Heart right ventricle (tissue), 16 donors: ENCODE measurements at regions not wholly inside any gene's neighbourhood (a gene's known extent, or its start where the extent isn't known, plus 50 kb on each side); places are given as distances from the start of the nearest gene placed in this dataset.

Source experiments
- ATAC-seq, 8 donors: fragments of 200-7000 bp; cut with Tn5 transposase; one replicate each; pipeline ENCODE4 v1.9.1; 2020; ENCODE audit warnings: mild to moderate bottlenecking in 8 of 8, moderate library complexity in 8 of 8, moderate number of reproducible peaks in 1 of 8
- DNase-seq, 2 donors: peaks; one replicate each; pipeline ENCODE4 v3.0.0-alpha.2; 2020
- H3K27ac ChIP-seq, 10 donors: fragments of 200-600 bp; sonication (generic) in 2 of 10; one replicate each; pipeline versions ENCODE4 v1.5.0 to v1.8.0; 2020 to 2022; ENCODE audit warnings: mild to moderate bottlenecking in 3 of 10
- H3K27me3 ChIP-seq, 7 donors: fragments of 200-600 bp; one replicate each; pipeline ENCODE4 v1.8.0; 2021 to 2022; ENCODE audit warnings: mild to moderate bottlenecking in 2 of 7
- H3K36me3 ChIP-seq, 9 donors: fragments of 200-600 bp; sonication (generic) in 1 of 9; one replicate each; pipeline versions ENCODE4 v1.5.0 to v1.8.0; 2020 to 2022; ENCODE audit warnings: mild to moderate bottlenecking in 2 of 9
- H3K4me1 ChIP-seq, 9 donors: fragments of 200-600 bp; sonication (generic) in 1 of 9; one replicate each; pipeline versions ENCODE4 v1.5.0 to v1.8.0; 2020 to 2022; ENCODE audit warnings: mild to moderate bottlenecking in 4 of 9
- H3K4me3 ChIP-seq, 10 donors: fragments of 200-600 bp; sonication (generic) in 2 of 10; one replicate each; pipeline versions ENCODE4 v1.5.0 to v1.8.0; 2020 to 2022; ENCODE audit warnings: mild to moderate bottlenecking in 7 of 10, moderate library complexity in 2 of 10
- H3K9me3 ChIP-seq, 11 donors: fragments of 200-600 bp in 10 of 11; sonication (generic) in 2 of 11; one replicate each; pipeline versions ENCODE4 v1.5.0 to v1.8.0; 2013 to 2022; ENCODE audit warnings: mild to moderate bottlenecking in 2 of 11, control low read depth in 1 of 11, moderate library complexity in 1 of 11
- CTCF ChIP-seq, 9 donors: fragments of 200-600 bp; sonication (generic) in 2 of 9; IDR thresholded peaks; one replicate each; pipeline versions ENCODE4 v1.5.0 to v1.8.0; 2021 to 2022; ENCODE audit warnings: antibody characterized with exemption in 9 of 9, mild to moderate bottlenecking in 5 of 9, moderate library complexity in 1 of 9
- WGBS, 2 donors: extraction: QIAGEN DNeasy Blood & Tissue Kit; methylation state at CpG; one replicate each; pipeline ENCODE4 v1.1.7; 2013; ENCODE audit warnings: inconsistent platforms in 1 of 2; 5-methylcytosine and 5-hydroxymethylcytosine counted together
- intact Hi-C, 10 donors: fragments of 100-400 bp; cut with DNase I; formaldehyde crosslinking; loops; one replicate each; pipeline versions ENCODE4 v1.11.1 to v1.14.2; 2022
- donor health status: Arrhythmogenic right ventricular cardiomyopathy.
- donor health status: ischemic (EF 13 %, LVEDD 7.1; RV severe dilation, severe dysfunction).
- donor health status: healthy with polysubstance abuse.
- donor health status: DM: no; HTN: yes; CAD: no.
- donor health status: DM: no; HTN: no; CAD: no.
- donor health status: ischemic (EF 25% LVEDD 6.9; RV normal size, moderate dysfunction).
- donor health status: ischemic (EF 25% LVEDD 5.7; RV mildly dilated, moderate dysfunction).
- donor health status: healthy.
- donor health status: DM: yes; HTN: yes; CAD: no.
- donor health status: Ischemic cardiomyopathy.
- donor health status: ischemic (EF 35%, LVEDD 5.7; RV mildly dilated, moderate dysfunction).
- donor health status: nonischemic (EF 11% LVEDD 7.7; RV severe dilation, severe dysfunction).
- donor health status: DM: yes; HTN: yes; CAD: no.
- donor health status: PGD.
- donor health status: ischemic (EF 29% LVEDD 5.4; RV normal size, mild dysfunction).
- donor health status: nonischemic (EF 23%, LVEDD 6.1; RV moderate dilation, normal function).

- Histone ChIP-seq H3K4me3 (no peak overlapping the region), H3K27ac (no peak overlapping the region), H3K36me3 (no peaks in the 10 kb centered on the region), H3K27me3 (no peaks in the 10 kb centered on the region), H3K4me1 (peaks cover 0 to 33% (median 22%) of the 10 kb centered on the region in 9 donors), H3K9me3 (peaks cover 0 to 26% (median 13%) of the 10 kb centered on the region in 11 donors)
- intact Hi-C loops = no loop called here
- DNase-seq (no peak), ATAC-seq (no peak)
- no peak for TF ChIP-seq CTCF (IDR thresholded peaks at IDR 0.05)
These were observed 74.9 kb upstream of the ZNF280D start for GRCh38 chr15:56808160-56808559.

- peak overlapping the region in 6 of 10 donors; percentile 11 to 44 (median 32) for H3K4me3 ChIP-seq
- no peaks in the 10 kb centered on the region for H3K36me3 ChIP-seq
- no peak for TF ChIP-seq CTCF (IDR thresholded peaks at IDR 0.05)
- peaks cover 0 to 16% (median 4%) of the 10 kb centered on the region in 9 donors for H3K4me1 ChIP-seq
- WGBS, 2 donors = 64 to 88% methylated on average over 2 of the region's 2 CpGs
- ATAC-seq (peak in 2 of 8 donors; percentile 47 to 48), DNase-seq (no peak)
- peak overlapping the region in 2 of 10 donors; percentile 36 to 48 for H3K27ac ChIP-seq
- H3K27me3 ChIP-seq = no peaks in the 10 kb centered on the region
- intact Hi-C loops = no loop called here
- H3K9me3 ChIP-seq = peaks cover 0 to 26% (median 13%) of the 10 kb centered on the region in 11 donors
These were observed 72.8 kb upstream of the ZNF280D start for GRCh38 chr15:56806148-56806536.

GRCh38 chr15:56805466-56806147 is 72.3 kb upstream of the ZNF280D start:
- DNase-seq (peak in 1 of 2 donors; percentile 18), ATAC-seq (peak in 7 of 8 donors; percentile 65 to 86 (median 79))
- Histone ChIP-seq H3K9me3 (peaks cover 0 to 26% (median 13%) of the 10 kb centered on the region in 11 donors), H3K4me3 (peak overlapping the region in 6 of 10 donors; percentile 11 to 44 (median 32)), H3K27ac (peak overlapping the region in 2 of 10 donors; percentile 36 to 48), H3K27me3 (no peaks in the 10 kb centered on the region), H3K4me1 (peaks cover 0 to 16% (median 4%) of the 10 kb centered on the region in 9 donors), H3K36me3 (no peaks in the 10 kb centered on the region)
- TF ChIP-seq CTCF (IDR thresholded peaks at IDR 0.05) = no peak
- 51 to 67% methylated on average over 9 of the region's 9 CpGs for WGBS, 2 donors
- intact Hi-C loops = no loop called here

GRCh38 chr15:56804938-56805337 is 71.6 kb upstream of the ZNF280D start:
- ATAC-seq (no peak), DNase-seq (no peak)
- peak in 3 of 9 donors; percentile 12 to 31 (median 16) for TF ChIP-seq CTCF (IDR thresholded peaks at IDR 0.05)
- H3K4me3 ChIP-seq = peak overlapping the region in 3 of 10 donors; percentile 30 to 40 (median 34)
- H3K9me3 ChIP-seq = peaks cover 0 to 25% (median 13%) of the 10 kb centered on the region in 11 donors
- 69 to 77% methylated on average over 3 of the region's 3 CpGs for WGBS, 2 donors
- intact Hi-C loops = no loop called here
- H3K36me3 ChIP-seq = no peaks in the 10 kb centered on the region
- no peak overlapping the region for H3K27ac ChIP-seq
- peaks cover 0 to 16% (median 4%) of the 10 kb centered on the region in 9 donors for H3K4me1 ChIP-seq
- H3K27me3 ChIP-seq = no peaks in the 10 kb centered on the region
